Neural cell (in vitro differentiated cells): ENCODE measurements at regions not wholly inside any gene's neighbourhood (a gene's known extent, or its start where the extent isn't known, plus 50 kb on each side); places are given as distances from the start of the nearest gene placed in this dataset.

Experiments used
- H2AFZ ChIP-seq: fragments of 200-600, 300-800 bp; sonication (generic), shearing (Covaris generic); 2 replicates; pipeline ENCODE4 v1.6.0; 2014; ENCODE audit warnings: low read depth, mild to moderate bottlenecking, antibody characterized with exemption, low read length, moderate library complexity
- H3F3A ChIP-seq: fragments of 200-600 bp; shearing (Covaris generic); 2 replicates; pipeline ENCODE4 v1.6.1; 2016; ENCODE audit warnings: mild to moderate bottlenecking, moderate library complexity, mixed read lengths, antibody characterized with exemption, low read length; ENCODE audit not compliant: insufficient read depth, poor library complexity, severe bottlenecking
- H3K27ac ChIP-seq: fragments of 200-600, 300-800 bp; sonication (generic), shearing (Covaris generic); 2 replicates; pipeline ENCODE4 v1.5.1; 2014; ENCODE audit warnings: mild to moderate bottlenecking, low read length, moderate library complexity
- H3K27me3 ChIP-seq: fragments of 300-800, 200-600 bp; sonication (generic), shearing (Covaris generic); 2 replicates; pipeline ENCODE4 v1.6.0; 2014; ENCODE audit warnings: mild to moderate bottlenecking, low read depth, low read length, moderate library complexity; ENCODE audit not compliant: insufficient read depth
- H3K36me3 ChIP-seq: fragments of 300-800, 200-600 bp; sonication (generic), shearing (Covaris generic); 2 replicates; pipeline ENCODE4 v1.5.1; 2014; ENCODE audit warnings: mild to moderate bottlenecking, antibody characterized with exemption, low read length, moderate library complexity; ENCODE audit not compliant: insufficient read depth
- H3K4me2 ChIP-seq: fragments of 300-800, 200-600 bp; sonication (generic), shearing (Covaris generic); 2 replicates; pipeline ENCODE4 v1.6.0; 2014; ENCODE audit warnings: mild to moderate bottlenecking, low read length
- H3K4me3 ChIP-seq: fragments of 300-800, 200-600 bp; sonication (generic), shearing (Covaris generic); 2 replicates; pipeline ENCODE4 v1.5.1; 2014; ENCODE audit warnings: mild to moderate bottlenecking, low read length, moderate library complexity
- H3K79me2 ChIP-seq: fragments of 200-600 bp; shearing (Covaris generic); replicated peaks from 2 replicates; pipeline ENCODE4 v1.6.0; 2014; ENCODE audit warnings: mild to moderate bottlenecking, low read length, moderate library complexity; ENCODE audit not compliant: insufficient read depth
- H3K9ac ChIP-seq: fragments of 300-800, 200-600 bp; sonication (generic), shearing (Covaris generic); 2 replicates; pipeline ENCODE4 v1.6.1; 2016; ENCODE audit warnings: mild to moderate bottlenecking, low read length, mixed read lengths
- H3K9me2 ChIP-seq: fragments of 200-600 bp; shearing (Covaris generic); 2 replicates; pipeline ENCODE4 v1.6.1; 2016; ENCODE audit warnings: mild to moderate bottlenecking, low read length, mixed read lengths; ENCODE audit not compliant: insufficient read depth
- H3K9me3 ChIP-seq: fragments of 200-600, 300-800 bp; sonication (generic), shearing (Covaris generic); 2 replicates; pipeline ENCODE4 v1.6.1; 2016; ENCODE audit warnings: mild to moderate bottlenecking, mixed run types, low read length, moderate library complexity, mixed read lengths
- H4K20me1 ChIP-seq: fragments of 200-600 bp; shearing (Covaris generic); 2 replicates; pipeline ENCODE4 v1.6.1; 2016; ENCODE audit warnings: mild to moderate bottlenecking, mixed run types; ENCODE audit not compliant: insufficient read depth
- CTCF ChIP-seq: fragments of 450-650 bp; IDR thresholded peaks from 2 replicates; pipeline ENCODE4 v1.5.1; 2014; ENCODE audit warnings: antibody characterized with exemption, mild to moderate bottlenecking, moderate library complexity; ENCODE audit not compliant: poor library complexity, severe bottlenecking
- EP300 ChIP-seq: fragments of 450-650 bp; conservative IDR thresholded peaks from 2 replicates; pipeline ENCODE4 v1.6.1; 2014; ENCODE audit warnings: antibody characterized with exemption, mild to moderate bottlenecking, moderate library complexity; ENCODE audit not compliant: poor library complexity, severe bottlenecking
- EZH2 ChIP-seq: fragments of 200-600, 300-800 bp; shearing (Covaris generic), sonication (generic); IDR thresholded peaks from 2 replicates; pipeline ENCODE4 v1.6.1; 2014; ENCODE audit warnings: antibody characterized with exemption, low read length, borderline replicate concordance, mild to moderate bottlenecking; ENCODE audit not compliant: insufficient read depth, poor library complexity, severe bottlenecking
- MXI1 ChIP-seq: fragments of 450-650 bp; conservative IDR thresholded peaks from 2 replicates; pipeline ENCODE4 v1.6.1; 2014; ENCODE audit warnings: antibody characterized with exemption, mild to moderate bottlenecking; ENCODE audit not compliant: poor library complexity, severe bottlenecking
- POLR2AphosphoS5 ChIP-seq: IDR thresholded peaks from 2 replicates; pipeline ENCODE4 v1.6.1; 2012
- RAD21 ChIP-seq: fragments of 450-650 bp; conservative IDR thresholded peaks from 2 replicates; pipeline ENCODE4 v1.6.1; 2014; ENCODE audit warnings: antibody characterized with exemption, mild to moderate bottlenecking, moderate library complexity
- REST ChIP-seq: IDR thresholded peaks from 2 replicates; pipeline ENCODE4 v1.6.1; 2012; ENCODE audit warnings: borderline replicate concordance
- SMC3 ChIP-seq: fragments of 450-650 bp; conservative IDR thresholded peaks from 2 replicates; pipeline ENCODE4 v1.6.1; 2014; ENCODE audit warnings: antibody characterized with exemption, mild to moderate bottlenecking, moderate library complexity; ENCODE audit not compliant: poor library complexity
- TAF1 ChIP-seq: IDR thresholded peaks from 2 replicates; pipeline ENCODE4 v1.6.1; 2012; ENCODE audit warnings: low read depth

- Histone ChIP-seq H3K79me2 (no peaks in the 10 kb centered on the region), H3K27ac (no peak overlapping the region), H3K9me2 (no peaks in the 10 kb centered on the region), H3K36me3 (no peaks in the 10 kb centered on the region), H4K20me1 (no peaks in the 10 kb centered on the region), H3F3A (no peaks in the 10 kb centered on the region), H3K27me3 (no peaks in the 10 kb centered on the region), H3K9me3 (no peaks in the 10 kb centered on the region), H2AFZ (no peak overlapping the region), H3K4me2 (no peak overlapping the region), H3K9ac (no peak overlapping the region), H3K4me3 (no peak overlapping the region)
- TF ChIP-seq SMC3 = no peak
- TF ChIP-seq RAD21 = no peak
These were observed 333.7 kb upstream of the LUZP2 start for GRCh38 chr11:24163146-24163545.

- Histone ChIP-seq H3K36me3 (no peaks in the 10 kb centered on the region), H3K79me2 (no peaks in the 10 kb centered on the region), H3K9ac (no peak overlapping the region), H3K9me3 (no peaks in the 10 kb centered on the region), H3K27ac (no peak overlapping the region), H4K20me1 (no peaks in the 10 kb centered on the region), H3K4me2 (no peak overlapping the region), H3F3A (no peaks in the 10 kb centered on the region), H3K9me2 (no peaks in the 10 kb centered on the region), H3K4me3 (no peak overlapping the region), H3K27me3 (no peaks in the 10 kb centered on the region), H2AFZ (no peak overlapping the region)
- TF ChIP-seq POLR2AphosphoS5 = no peak
- TF ChIP-seq REST = no peak
- no peak for TF ChIP-seq CTCF
- TF ChIP-seq EP300 = no peak
- no peak for TF ChIP-seq RAD21
- no peak for TF ChIP-seq TAF1
- no peak for TF ChIP-seq SMC3
- TF ChIP-seq EZH2 = no peak
- no peak for TF ChIP-seq MXI1
These were observed 333.0 kb upstream of the LUZP2 start for GRCh38 chr11:24163841-24164240.

GRCh38 chr11:24171869-24172268 lies 325.0 kb upstream of the LUZP2 start:
- no peaks in the 10 kb centered on the region for H3K36me3 ChIP-seq
- H3K4me3 ChIP-seq = no peak overlapping the region
- no peak overlapping the region for H3K4me2 ChIP-seq
- no peaks in the 10 kb centered on the region for H3F3A ChIP-seq
- no peaks in the 10 kb centered on the region for H4K20me1 ChIP-seq
- H3K9ac ChIP-seq = no peak overlapping the region
- no peaks in the 10 kb centered on the region for H3K79me2 ChIP-seq
- no peaks in the 10 kb centered on the region for H3K27me3 ChIP-seq
- no peak overlapping the region for H2AFZ ChIP-seq
- H3K9me2 ChIP-seq = no peaks in the 10 kb centered on the region
- H3K9me3 ChIP-seq = no peaks in the 10 kb centered on the region
- H3K27ac ChIP-seq = no peak overlapping the region
- TF ChIP-seq EZH2 = no peak
- TF ChIP-seq POLR2AphosphoS5 = no peak
- no peak for TF ChIP-seq CTCF
